ENCODE measurements at regions not wholly inside any gene's neighbourhood (a gene's known extent, or its start where the extent isn't known, plus 50 kb on each side); places are given as distances from the start of the nearest gene placed in this dataset.

DNA sequence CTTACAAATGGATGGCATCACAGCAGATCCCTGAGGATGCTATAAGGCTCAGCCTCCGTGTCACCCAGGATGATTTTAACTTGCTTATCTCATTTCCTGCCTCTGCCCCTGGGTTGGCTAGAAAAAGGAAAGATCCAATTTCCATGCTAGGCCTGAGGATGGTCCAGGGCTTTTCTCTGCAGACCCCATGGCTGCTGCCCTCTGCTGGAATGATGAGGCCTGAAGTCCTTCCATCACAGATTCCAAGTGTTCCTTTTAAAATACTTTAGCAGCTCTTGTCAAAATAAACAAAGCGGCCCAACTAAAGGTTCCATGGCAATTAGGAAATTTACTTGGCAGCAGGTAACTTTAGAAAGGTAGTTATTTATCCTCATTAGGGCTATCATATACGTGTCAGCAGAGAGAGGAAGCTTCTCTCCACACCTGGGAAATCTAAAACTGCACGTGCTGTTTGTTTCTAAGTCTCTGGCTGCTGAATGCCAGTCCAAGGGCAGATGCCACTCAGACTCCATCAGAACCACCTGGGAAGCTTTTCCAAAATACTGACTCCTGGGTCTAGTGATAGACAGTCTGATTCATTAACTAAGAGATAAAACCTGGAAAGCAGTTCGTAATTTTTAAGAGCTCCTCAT is 401.9 kb upstream of the IL12A start:
- DNase-seq (ENCODE audit: low read depth in 4 of 4, low spot score in 3 of 4) = peak; percentile 8 to 31 (median 24)

DNA sequence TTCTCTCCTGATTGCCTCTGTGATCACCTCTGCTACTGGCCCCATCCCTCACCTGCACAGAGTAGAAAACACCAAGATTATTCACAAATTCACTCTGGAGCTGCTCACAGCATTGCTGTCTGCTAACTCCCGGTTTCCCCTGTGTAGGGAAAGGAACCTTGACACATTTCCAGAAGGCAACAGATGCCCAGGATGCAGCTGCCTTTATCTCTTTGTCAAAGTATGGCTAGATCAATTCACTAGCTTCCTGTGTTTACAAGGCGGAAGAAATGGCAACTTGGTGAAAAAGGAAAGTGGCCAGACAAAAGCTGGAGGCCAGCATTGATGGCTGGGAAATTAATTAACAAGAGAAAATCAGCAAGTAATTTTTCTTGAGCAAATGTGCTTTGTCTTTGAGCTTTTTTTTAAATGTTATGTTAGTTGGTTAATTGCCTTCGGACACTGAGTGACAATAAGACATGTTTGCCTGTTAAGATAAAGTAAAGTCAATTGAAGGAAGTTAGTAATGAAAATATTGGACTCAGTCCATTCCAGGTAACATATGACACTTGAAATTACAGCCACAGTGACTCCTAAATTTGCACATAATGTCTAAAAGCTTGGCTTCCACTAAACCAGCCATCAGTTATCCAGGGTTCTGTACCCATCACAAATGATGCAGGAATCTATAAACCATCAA is 394.6 kb upstream of the IL12A start:
- no peak for DNase-seq (ENCODE audit: low read depth in 4 of 4, low spot score in 3 of 4)

DNA sequence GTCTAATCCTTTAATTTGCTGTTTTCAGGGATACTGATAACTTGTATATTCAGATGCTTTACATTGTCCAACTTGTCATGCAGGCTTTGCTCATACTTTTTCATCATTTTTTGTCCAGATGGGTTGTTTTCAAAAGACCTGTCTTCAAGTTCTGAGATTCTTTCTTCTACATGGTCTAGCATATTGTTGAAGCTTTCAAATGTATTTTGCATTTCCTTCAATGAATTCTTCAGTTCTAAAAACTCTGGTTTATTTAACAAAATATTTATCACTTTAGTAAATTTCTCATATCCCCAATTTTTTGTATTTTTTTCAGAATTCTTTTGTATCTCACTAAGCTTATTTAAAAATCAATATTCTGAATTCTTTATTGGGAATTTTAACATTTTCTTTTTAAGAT is 388.3 kb upstream of the IL12A start:
- no peak for DNase-seq (ENCODE audit: low read depth in 4 of 4, low spot score in 3 of 4)

DNA sequence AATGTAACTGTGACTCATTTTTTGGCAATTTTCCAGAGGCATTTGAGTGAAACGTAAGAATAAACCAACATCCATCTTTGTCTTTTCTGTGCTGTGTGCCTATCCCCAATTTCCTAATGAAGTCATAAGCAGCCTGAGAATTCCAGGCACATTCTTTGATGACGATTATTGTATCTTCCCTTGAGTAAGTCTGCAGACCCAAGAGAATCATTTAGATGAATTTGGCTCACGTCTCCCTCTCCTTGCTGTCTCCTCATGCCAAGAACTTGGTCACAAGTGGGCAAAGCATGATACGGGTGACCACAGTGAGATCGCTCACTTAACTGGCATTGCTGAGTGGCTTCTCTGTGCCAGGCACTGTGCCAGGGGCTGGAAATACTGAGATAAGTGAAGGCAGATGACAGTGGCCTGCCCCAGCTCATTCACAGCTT is 384.5 kb upstream of the IL12A start:
- DNase-seq (ENCODE audit: low read depth in 4 of 4, low spot score in 3 of 4) = no peak

DNA sequence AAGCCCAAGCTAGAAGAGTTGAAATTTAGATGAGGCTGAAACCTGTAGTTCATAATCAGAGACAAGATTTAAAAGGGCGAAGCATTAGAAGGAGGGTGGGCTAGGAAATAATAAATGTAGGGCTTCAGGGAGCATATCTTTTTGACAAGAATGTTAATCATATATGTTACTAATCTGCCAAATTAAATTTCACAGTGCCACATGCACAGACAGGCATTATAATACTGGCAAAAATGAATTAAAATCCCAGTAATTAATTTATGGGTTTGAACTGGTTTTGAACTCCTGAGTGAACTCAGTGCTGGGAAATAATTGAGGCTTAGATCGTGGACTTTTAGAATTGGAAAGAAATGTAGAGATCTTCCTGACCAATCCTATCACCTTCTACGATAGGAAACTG is 383.5 kb upstream of the IL12A start:
- DNase-seq (ENCODE audit: low read depth in 4 of 4, low spot score in 3 of 4) = no peak

DNA sequence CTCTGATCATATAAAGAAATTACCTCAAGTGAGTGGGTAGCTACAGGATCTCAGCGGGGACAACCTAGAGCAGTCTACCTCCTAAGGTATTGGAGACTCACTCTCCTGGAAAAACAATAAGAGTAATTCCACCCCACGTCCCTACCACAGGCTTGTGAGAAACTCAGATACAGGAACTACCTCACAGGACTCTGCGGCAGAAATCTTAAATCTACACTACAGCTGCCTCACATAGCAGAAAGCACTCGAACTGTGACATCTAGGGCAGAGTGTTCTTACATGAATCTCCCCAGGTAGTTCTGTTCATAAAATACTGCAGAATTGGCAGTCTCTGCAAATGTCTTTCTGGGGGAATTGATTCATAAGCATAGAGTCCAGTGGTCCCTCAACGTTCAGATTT is 382.9 kb upstream of the IL12A start:
- no peak for DNase-seq (ENCODE audit: low read depth in 4 of 4, low spot score in 3 of 4)

DNA sequence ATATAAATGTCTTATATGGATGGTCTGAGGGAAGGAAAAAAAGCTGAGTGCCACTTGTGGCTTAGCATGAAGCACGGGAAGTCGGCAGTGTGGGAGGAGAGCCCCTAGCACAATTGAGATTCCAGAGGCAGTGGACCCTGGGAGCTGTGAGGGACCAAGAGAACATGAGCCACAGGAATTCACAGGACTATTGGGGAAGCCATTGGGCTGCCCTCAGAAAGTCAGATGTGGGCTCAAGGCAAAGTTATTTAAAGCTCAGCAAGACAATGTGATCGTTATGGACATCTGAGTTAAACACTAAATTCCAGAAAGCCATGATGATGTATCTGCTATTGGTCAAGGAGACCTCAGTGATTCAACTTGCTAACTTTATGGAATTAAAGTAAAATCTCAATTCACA is 380.8 kb upstream of the IL12A start:
- no peak for DNase-seq (ENCODE audit: low read depth in 4 of 4, low spot score in 3 of 4)

DNA sequence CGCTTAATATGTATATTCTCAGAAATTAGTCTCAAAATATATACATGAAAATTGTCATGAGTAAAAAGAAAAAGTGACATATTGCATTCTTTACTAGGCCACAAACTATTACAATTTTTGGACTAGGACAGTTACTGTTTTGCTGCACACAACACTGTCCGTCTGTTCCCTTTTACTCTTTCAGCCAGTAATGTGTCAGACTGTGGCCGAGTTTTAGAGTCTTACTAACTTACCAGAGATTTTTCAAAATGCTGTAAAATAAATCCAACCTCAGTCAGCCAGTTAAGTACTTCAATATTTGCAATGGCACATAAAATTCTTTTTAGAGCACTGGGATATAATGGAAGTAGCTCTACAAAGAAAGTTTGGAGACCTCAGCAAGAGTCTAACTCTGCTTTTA is 380.3 kb upstream of the IL12A start:
- no peak for DNase-seq (ENCODE audit: low read depth in 4 of 4, low spot score in 3 of 4)

DNA sequence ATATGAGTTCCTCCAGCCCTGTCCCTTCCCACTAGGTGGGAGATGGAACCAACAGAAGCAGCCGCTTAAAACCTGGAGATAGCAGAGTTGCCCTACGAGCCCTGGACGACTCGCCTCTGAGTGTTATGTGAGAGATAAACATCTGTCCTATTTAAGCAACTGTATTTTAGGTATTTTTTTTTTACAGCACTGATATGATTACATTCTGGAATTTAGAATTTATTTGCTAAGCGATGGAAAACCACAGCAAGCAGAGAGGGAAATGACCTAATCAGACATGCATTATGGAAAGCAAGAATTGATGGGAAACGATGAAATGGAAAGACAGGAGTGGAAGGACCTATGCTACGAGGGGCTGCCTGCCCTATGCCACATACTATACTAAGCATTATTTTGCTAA is 379.0 kb upstream of the IL12A start:
- no peak for DNase-seq (ENCODE audit: low read depth in 4 of 4, low spot score in 3 of 4)

DNA sequence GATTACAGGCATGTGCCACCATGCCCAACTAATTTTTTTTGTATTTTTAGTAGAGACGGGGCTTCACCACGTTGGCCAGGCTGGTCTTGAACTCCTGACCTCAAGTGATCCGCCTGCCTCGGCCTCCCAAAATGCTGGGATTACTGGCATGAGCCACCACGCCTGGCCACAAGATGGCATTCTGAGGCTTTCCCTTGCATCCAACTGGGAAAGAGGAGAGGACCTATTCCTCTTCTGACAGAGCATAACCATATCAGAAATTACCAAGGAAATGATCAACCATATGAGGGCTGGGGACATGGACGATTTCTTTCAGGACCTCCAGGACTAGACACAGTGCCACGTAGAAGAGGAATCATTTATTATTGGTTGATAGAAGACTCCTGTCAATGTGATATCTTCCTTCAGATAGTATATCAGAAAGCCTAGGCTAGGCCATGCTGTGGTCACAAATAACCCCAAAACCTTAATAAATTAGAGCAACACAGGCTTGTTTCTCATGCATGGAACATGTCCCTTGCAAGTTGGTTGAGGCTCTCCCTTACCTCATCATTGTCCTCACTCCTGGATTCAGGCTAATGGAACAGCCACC is 372.3 kb upstream of the IL12A start:
- DNase-seq (ENCODE audit: low read depth in 4 of 4, low spot score in 3 of 4) = no peak

DNA sequence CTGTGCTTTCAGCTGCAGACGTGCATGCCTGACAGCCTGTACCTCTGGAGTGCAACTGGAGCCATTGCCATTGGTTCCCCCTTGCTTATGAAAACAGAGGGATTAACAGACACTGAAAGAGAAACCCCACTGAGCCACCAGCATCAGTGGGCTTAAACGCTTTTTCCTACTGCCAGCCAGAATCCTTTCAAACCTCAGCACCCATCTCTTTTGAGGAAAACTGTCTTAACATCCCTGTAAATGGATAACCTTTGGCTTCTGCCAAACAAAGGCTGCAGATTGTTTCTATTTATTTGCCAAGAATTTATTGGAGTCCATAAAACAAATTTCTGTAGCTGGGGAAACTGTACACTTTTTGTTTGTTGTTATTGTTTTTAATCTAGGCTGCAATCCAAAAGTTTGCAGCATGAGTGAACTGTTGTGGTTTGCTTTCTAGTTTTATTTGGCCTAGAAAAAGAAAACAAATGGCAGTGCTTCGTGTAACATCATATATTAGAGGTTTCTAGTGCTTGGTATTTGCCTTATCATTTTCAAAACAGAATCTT is 369.2 kb upstream of the IL12A start:
- peak; percentile 21 to 57 (median 42) for DNase-seq (ENCODE audit: low read depth in 4 of 4, low spot score in 3 of 4)

DNA sequence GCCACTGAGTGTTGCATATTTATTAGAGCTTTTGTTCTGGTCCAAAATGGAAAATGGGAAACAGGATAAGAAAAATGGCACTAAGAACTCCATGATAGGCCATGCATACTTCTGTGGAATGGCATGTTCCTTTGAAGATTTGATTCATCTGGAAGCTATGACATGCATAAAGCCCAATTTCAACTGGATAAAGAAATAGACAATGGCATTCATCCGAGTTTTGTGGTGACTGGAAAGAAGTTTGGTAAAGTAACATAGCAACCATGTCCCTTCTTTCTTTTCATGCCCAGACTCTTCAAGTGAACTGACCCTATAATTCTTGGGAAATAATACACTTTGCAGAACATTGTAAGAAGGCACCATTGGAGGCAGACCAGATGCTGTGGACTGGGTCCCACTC is 368.4 kb upstream of the IL12A start:
- DNase-seq (ENCODE audit: low read depth in 4 of 4, low spot score in 3 of 4) = no peak

DNA sequence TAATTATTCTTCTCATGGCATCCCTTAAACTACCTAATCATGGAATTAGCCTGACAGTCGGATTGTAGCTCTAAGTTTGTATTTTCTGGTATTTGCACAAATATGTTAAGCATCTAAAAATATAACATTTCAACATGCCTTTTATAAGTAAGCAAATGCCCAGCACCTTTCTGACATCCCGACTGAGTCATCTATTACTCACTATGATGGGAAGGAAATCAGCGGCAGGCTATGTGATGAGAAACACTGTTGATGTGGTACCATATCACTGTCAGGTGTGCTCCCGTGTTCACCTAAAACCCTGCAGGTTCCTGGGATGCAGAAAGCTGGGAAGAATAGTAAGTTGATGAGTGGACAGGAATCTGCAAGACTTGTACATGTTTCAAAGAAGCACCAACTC is 367.8 kb upstream of the IL12A start:
- no peak for DNase-seq (ENCODE audit: low read depth in 4 of 4, low spot score in 3 of 4)

DNA sequence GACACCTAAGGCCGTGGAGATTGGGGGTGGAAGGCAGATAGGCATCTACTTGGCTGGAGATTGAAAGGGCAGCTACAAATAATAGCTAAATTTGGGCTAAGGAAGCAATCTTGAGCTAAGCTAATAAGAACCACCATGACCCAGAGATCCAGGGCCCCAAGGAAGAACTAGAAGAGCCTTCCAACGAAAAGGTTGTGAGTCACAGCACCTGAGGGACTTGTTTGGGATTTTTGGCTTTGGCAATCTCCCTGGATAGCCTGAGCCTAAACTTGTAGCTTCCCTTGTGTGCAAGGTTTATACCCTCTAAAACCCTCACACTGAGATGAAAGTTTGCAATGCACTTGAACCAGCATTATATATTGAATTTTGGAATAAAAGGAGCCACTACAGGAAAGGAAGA is 364.0 kb upstream of the IL12A start:
- no peak for DNase-seq (ENCODE audit: low read depth in 4 of 4, low spot score in 3 of 4)

DNA sequence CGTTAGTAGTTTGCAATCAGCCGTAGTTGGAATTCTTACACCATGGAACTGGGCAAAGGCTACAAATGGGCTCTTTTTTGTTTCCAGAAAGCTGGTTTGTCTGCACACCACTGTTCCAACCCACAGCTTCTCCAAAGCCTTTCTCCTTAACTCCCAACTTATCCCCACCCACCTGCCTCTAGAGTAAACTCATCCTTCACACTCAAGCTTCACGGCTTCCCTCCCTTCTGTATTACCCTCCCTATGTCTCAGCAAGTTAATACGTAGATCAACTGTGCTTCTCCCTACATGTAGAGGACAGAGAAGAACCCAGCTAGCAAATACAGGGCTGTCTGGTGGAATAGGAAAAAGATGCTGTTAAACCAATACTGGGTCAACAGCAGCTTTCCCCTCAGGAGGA is 363.0 kb upstream of the IL12A start:
- no peak for DNase-seq (ENCODE audit: low read depth in 4 of 4, low spot score in 3 of 4)

DNA sequence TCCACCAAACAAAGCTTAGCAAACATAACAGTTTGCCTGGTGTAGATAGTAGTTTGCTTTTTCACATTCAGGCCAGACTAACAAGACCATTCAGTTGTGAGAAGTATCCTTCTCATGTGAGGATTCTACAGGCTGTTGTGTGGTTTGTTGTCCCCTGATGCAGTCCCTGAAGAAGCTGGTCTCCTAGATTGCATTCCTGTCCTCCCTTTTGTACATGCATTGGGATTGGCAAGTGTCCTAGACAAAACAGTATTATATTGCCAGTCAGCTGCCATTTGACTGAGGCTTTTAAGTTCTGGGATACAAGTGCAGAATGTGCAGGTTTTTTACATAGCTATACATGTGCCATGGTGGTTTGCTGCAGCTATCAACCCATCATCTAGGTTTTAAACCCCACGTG is 362.0 kb upstream of the IL12A start:
- DNase-seq (ENCODE audit: low read depth in 4 of 4, low spot score in 3 of 4) = no peak

DNA sequence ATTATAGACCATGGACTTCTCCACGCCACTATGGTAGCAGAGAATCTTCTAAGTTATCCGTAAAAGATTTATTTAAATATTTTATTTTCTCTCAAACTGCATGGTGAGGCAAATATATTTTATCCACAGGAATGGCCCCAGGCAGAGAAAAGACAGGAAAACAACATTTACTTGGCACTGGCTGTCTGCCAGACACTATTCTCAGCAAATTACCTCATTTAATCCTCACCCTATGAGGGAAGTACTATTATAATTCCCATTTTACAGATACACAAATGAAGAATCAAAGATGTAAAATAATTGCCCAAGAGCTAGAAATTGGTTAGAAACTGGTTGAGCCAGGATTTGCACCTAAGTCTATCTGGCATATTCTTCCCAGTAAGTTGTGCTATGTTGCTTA is 361.4 kb upstream of the IL12A start:
- no peak for DNase-seq (ENCODE audit: low read depth in 4 of 4, low spot score in 3 of 4)

DNA sequence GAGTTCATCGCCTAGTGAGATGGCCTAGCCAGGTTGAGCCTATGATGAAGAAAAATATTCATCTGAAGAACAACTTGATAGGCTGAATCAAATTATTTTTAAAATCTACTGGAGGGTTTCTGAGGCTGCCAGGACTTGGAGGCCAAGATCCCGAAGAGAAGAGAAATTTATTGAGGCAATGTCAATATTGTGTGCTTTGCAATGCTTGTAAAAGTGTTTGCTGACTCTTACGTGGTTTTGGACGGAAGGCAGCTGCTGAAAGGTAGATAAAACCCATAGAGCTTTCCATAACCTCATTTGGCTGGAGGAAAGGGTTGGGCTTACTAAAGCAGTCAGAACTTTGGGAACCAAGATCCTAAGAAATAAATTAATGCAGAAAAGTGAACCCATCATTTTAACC is 361.0 kb upstream of the IL12A start:
- no peak for DNase-seq (ENCODE audit: low read depth in 4 of 4, low spot score in 3 of 4)

DNA sequence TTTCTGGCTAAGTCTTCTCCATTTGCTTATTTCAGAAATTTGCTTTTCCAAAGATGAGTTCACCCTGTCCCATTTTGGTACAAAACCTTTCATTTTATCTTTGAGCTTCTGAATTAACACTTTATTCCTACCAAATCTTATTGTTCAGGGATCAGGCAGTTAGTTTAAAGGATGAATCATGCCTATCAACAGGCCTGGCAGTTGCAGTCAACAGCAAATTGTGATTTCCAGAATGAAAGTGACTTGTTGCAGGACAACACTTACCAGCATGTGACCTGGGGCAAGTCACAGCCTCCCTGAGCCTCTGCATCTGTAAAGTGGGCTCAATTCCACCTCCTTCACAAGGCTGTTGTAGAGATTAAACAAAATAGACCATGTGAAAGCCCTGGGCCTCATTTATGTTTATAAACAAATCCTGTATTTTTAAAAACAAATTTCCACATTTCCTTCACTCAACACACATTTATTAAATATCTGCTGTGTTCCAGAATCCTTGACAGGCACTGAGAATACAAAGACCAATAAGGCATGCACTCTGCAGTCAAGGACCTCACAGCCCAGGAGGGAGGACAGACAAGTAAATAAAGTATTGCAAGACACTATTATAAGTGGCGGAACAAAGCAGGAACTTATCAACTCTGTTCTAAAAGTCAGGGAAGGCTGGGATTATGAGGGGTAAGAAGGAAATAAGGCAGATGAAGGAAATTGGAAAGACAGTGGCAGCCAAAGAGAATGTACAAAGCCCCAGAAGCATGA is 359.1 kb upstream of the IL12A start:
- DNase-seq (ENCODE audit: low read depth in 4 of 4, low spot score in 3 of 4) = no peak

DNA sequence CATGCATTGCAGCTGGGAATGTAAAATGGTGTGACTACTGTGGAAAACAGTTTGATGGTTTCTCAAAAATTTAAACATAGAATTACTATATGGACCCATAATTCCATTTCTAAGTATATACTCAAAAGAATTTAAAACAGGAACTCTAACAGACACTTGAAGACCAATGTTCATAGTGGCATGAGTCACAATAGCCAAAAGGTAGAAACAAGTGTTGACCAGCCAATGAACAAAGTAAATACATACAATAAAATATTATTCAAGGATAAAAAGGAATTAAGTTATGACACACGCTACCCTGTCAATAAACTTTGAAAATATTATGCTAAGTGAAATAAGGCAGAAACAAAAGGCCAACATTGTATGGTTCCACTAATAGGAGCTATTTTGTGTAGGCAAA is 357.4 kb upstream of the IL12A start:
- DNase-seq (ENCODE audit: low read depth in 4 of 4, low spot score in 3 of 4) = no peak

DNA sequence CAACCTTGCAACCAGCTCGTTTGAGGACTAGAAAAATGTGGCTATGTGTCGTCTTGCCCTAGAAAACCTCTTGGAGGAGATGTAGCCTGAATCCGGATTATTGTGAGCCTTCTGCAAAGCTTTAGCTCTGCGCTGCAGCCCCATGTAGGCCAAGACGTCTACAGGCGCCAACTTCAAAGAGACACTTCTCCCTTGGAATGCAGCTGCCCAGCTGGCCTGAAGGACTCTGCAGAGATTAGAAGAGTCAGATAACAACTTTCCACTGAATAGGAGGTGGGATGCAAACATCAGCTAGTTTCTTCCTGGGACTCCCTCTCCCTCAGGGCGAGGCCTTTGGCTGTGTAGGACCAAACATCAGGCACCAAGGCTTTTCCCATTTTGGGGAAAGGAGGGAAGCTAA is 356.5 kb upstream of the IL12A start:
- DNase-seq (ENCODE audit: low read depth in 4 of 4, low spot score in 3 of 4) = no peak

All from right renal pelvis (tissue), 4 donors.